IPS-18a (cell line): ENCODE measurements at regions not wholly inside any gene's neighbourhood (a gene's known extent, or its start where the extent isn't known, plus 50 kb on each side); places are given as distances from the start of the nearest gene placed in this dataset.
A peak's percentile ranks its signal among the peaks of the same experiment; 100 is the strongest.

Source experiments
- H3K27ac ChIP-seq: one replicate; pipeline ENCODE4 v1.5.1; 2013; ENCODE audit warnings: low read length
- H3K27me3 ChIP-seq: one replicate; pipeline ENCODE4 v1.6.1; 2013; ENCODE audit warnings: mild to moderate bottlenecking, low read length; ENCODE audit not compliant: control insufficient read depth, insufficient read depth
- H3K36me3 ChIP-seq: one replicate; pipeline ENCODE4 v1.6.1; 2013; ENCODE audit warnings: low read depth, low read length; ENCODE audit not compliant: control insufficient read depth
- H3K4me1 ChIP-seq: one replicate; pipeline ENCODE4 v1.6.1; 2013; ENCODE audit warnings: low read depth, low read length; ENCODE audit not compliant: control insufficient read depth
- H3K4me3 ChIP-seq: one replicate; pipeline ENCODE4 v1.5.1; 2013; ENCODE audit warnings: low read length
- H3K9ac ChIP-seq: one replicate; pipeline ENCODE4 v1.6.1; 2013; ENCODE audit warnings: mild to moderate bottlenecking, low read length, moderate library complexity
- H3K9me3 ChIP-seq: one replicate; pipeline ENCODE4 v1.6.1; 2013; ENCODE audit warnings: low read depth, low read length; ENCODE audit not compliant: control insufficient read depth

- no peaks in the 10 kb centered on the region for H3K27me3 ChIP-seq
- peak overlapping the region; percentile 22 for H3K9ac ChIP-seq
- H3K36me3 ChIP-seq, result no peaks in the 10 kb centered on the region
- H3K4me1 ChIP-seq, result peaks cover 40% of the 10 kb centered on the region
- no peaks in the 10 kb centered on the region for H3K9me3 ChIP-seq
- H3K27ac ChIP-seq, result no peak overlapping the region
- H3K4me3 ChIP-seq, result no peak overlapping the region
Observed at GRCh38 chr1:112793631-112794565, 78.8 kb upstream of the PPM1J start.

GRCh38 chr1:112791723-112792104 lies 76.6 kb upstream of the PPM1J start:
- Histone ChIP-seq H3K36me3 (no peaks in the 10 kb centered on the region), H3K9ac (no peak overlapping the region), H3K4me3 (no peak overlapping the region), H3K27me3 (no peaks in the 10 kb centered on the region), H3K9me3 (no peaks in the 10 kb centered on the region), H3K27ac (no peak overlapping the region), H3K4me1 (peaks cover 40% of the 10 kb centered on the region)

GRCh38 chr1:112790920-112791722 lies 76.0 kb upstream of the PPM1J start:
- Histone ChIP-seq H3K36me3 (no peaks in the 10 kb centered on the region), H3K9ac (no peak overlapping the region), H3K27ac (no peak overlapping the region), H3K9me3 (no peaks in the 10 kb centered on the region), H3K27me3 (no peaks in the 10 kb centered on the region), H3K4me1 (peaks cover 37% of the 10 kb centered on the region), H3K4me3 (no peak overlapping the region)

- no peak overlapping the region for H3K9ac ChIP-seq
- H3K4me1 ChIP-seq, result peaks cover 16% of the 10 kb centered on the region
- no peaks in the 10 kb centered on the region for H3K9me3 ChIP-seq
- no peaks in the 10 kb centered on the region for H3K27me3 ChIP-seq
- no peaks in the 10 kb centered on the region for H3K36me3 ChIP-seq
- no peak overlapping the region for H3K27ac ChIP-seq
- H3K4me3 ChIP-seq, result no peak overlapping the region
Observed at GRCh38 chr1:112788561-112788960, 73.4 kb upstream of the PPM1J start.

GRCh38 chr1:112788054-112788453 lies 72.9 kb upstream of the PPM1J start:
- H3K27ac ChIP-seq, result no peak overlapping the region
- peaks cover 3% of the 10 kb centered on the region for H3K9me3 ChIP-seq
- H3K9ac ChIP-seq, result no peak overlapping the region
- H3K36me3 ChIP-seq, result no peaks in the 10 kb centered on the region
- H3K4me1 ChIP-seq, result peaks cover 11% of the 10 kb centered on the region
- H3K27me3 ChIP-seq, result no peaks in the 10 kb centered on the region
- no peak overlapping the region for H3K4me3 ChIP-seq

GRCh38 chr1:112783059-112783458 lies 67.9 kb upstream of the PPM1J start:
- Histone ChIP-seq H3K4me3 (no peak overlapping the region), H3K9me3 (peaks cover 4% of the 10 kb centered on the region), H3K4me1 (no peaks in the 10 kb centered on the region), H3K27me3 (no peaks in the 10 kb centered on the region), H3K9ac (no peak overlapping the region), H3K36me3 (no peaks in the 10 kb centered on the region), H3K27ac (no peak overlapping the region)

DNA sequence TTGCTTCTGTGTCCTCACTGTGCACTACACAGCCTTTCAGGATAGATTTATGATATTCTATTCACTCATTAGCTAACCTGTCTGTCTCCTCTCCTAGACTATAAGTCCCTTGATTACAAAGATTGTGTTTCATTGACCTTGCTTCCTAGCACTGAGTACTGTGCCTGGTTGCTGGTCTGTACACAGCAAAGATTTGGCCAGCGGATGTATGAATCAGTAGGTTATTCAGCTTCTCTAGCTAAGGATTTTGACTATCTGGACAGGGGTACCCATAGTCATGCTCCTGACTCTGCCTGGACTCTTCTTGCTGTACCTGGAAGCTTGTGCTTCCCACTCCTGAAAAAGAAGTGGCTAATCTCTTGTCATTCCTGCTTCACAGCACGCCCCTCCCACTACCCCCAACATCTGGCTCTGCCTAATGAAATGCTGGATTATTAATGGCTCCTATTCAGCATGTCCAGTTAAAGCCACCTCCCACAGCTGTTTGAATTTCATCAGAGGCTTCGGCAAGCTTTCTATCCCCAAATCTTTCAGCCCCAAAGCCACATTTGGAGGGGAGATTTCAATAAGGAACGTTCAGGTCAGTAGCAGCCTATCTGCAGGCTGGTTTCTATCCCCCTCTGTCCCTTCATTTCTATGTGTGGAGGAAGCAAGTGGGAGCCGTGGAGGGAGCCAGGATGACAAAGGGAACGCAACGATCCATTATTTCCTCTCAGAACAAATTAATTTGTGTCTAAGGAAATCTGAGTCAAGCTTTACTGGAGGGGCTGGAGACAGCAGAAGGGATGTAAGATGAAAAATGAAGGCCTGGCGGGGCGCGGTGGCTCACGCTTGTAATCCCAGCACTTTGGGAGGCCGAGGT lies 64.8 kb upstream of the PPM1J start:
- Histone ChIP-seq H3K4me3 (no peak overlapping the region), H3K9ac (no peak overlapping the region), H3K36me3 (no peaks in the 10 kb centered on the region), H3K27me3 (no peaks in the 10 kb centered on the region), H3K9me3 (peaks cover 4% of the 10 kb centered on the region), H3K27ac (no peak overlapping the region), H3K4me1 (no peaks in the 10 kb centered on the region)

DNA sequence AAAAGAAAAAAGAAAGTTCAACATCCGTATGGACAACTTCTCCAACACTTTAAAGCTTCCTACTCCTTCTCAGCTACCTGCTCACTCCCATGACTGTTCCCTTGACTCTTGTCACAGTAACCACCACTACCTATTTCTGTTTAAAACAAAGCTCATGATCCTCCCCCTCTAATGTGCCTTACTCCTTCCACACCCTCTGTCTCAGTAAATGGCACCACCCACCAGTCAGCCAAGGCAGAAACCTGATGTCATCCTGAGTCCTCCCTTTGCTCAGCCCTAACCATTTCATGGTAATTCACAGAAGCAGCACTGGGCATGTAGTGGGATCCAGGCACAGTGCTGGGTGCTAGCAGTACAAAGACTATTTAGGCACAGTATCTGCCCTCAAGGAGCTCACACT lies 63.0 kb upstream of the PPM1J start:
- no peak overlapping the region for H3K9ac ChIP-seq
- no peak overlapping the region for H3K27ac ChIP-seq
- no peaks in the 10 kb centered on the region for H3K36me3 ChIP-seq
- no peak overlapping the region for H3K4me3 ChIP-seq
- no peaks in the 10 kb centered on the region for H3K27me3 ChIP-seq
- no peaks in the 10 kb centered on the region for H3K4me1 ChIP-seq
- H3K9me3 ChIP-seq, result peaks cover 1% of the 10 kb centered on the region

- H3K9ac ChIP-seq, result no peak overlapping the region
- H3K4me1 ChIP-seq, result no peaks in the 10 kb centered on the region
- H3K4me3 ChIP-seq, result no peak overlapping the region
- no peaks in the 10 kb centered on the region for H3K27me3 ChIP-seq
- no peaks in the 10 kb centered on the region for H3K9me3 ChIP-seq
- no peaks in the 10 kb centered on the region for H3K36me3 ChIP-seq
- H3K27ac ChIP-seq, result no peak overlapping the region
Observed at GRCh38 chr1:112776688-112777087, 61.6 kb upstream of the PPM1J start.

GRCh38 chr1:112772781-112773180 lies 57.6 kb upstream of the PPM1J start:
- no peak overlapping the region for H3K9ac ChIP-seq
- H3K4me1 ChIP-seq, result peaks cover 5% of the 10 kb centered on the region
- no peaks in the 10 kb centered on the region for H3K27me3 ChIP-seq
- no peak overlapping the region for H3K27ac ChIP-seq
- H3K9me3 ChIP-seq, result no peaks in the 10 kb centered on the region
- H3K36me3 ChIP-seq, result no peaks in the 10 kb centered on the region
- H3K4me3 ChIP-seq, result no peak overlapping the region

GRCh38 chr1:112770724-112771123 lies 55.6 kb upstream of the PPM1J start:
- H3K4me3 ChIP-seq, result no peak overlapping the region
- H3K36me3 ChIP-seq, result no peaks in the 10 kb centered on the region
- H3K27ac ChIP-seq, result no peak overlapping the region
- H3K9me3 ChIP-seq, result no peaks in the 10 kb centered on the region
- H3K27me3 ChIP-seq, result no peaks in the 10 kb centered on the region
- peaks cover 5% of the 10 kb centered on the region for H3K4me1 ChIP-seq
- no peak overlapping the region for H3K9ac ChIP-seq
